GM19455 (cell line): ENCODE measurements at regions not wholly inside any gene's neighbourhood (a gene's known extent, or its start where the extent isn't known, plus 50 kb on each side); places are given as distances from the start of the nearest gene placed in this dataset.

Source experiments
- ATAC-seq: cut with Tn5 transposase; IDR thresholded peaks from one replicate; pipeline ENCODE4 v1.9.1; 2021; ENCODE audit not compliant: unreplicated experiment

DNA sequence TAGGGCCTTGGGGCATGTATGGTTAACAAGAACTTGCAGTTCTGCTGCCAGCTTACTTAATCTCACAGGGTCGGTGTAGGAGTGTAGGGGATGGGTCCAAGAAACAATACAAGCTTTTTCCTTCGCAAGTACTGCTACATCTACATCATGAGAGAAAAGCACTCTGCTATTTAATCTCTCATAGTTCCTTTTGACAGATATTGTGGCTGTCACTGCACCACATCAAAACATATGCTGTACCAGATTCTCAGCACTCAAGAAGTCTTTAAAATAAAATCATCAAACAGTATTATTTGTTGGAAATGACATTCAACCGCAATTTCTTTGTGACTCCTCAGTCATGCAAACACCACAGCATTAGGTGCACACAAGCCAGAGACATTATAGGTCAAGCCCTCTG is 215.5 kb upstream of the BMP4 start:
- no peak for ATAC-seq

DNA sequence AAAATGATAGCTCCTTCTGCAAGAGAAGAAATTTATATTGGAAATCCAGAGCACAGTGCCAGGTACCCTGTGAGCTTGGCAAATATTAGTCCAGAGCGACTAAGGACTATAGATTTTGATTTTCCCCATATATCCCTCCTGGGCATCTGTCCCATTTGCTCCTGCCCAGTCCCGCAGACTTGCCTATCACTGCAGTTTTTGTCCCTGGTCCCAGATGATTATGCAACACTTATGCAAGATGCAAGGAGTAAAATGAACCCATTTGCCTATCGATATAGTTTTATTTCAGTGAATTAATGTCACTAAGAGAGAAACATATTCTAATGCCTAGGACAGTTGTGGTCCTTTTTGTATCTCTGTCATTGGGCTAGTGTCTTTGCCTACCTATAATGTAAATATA is 215.9 kb upstream of the BMP4 start:
- no peak for ATAC-seq

- ATAC-seq: no peak
Measured at GRCh38 chr14:54173802-54174201, 217.2 kb upstream of the BMP4 start.

- ATAC-seq: no peak
Measured at GRCh38 chr14:54174457-54174856, 217.8 kb upstream of the BMP4 start.

- no peak for ATAC-seq
Measured at GRCh38 chr14:54175298-54175942, 218.8 kb upstream of the BMP4 start.

DNA sequence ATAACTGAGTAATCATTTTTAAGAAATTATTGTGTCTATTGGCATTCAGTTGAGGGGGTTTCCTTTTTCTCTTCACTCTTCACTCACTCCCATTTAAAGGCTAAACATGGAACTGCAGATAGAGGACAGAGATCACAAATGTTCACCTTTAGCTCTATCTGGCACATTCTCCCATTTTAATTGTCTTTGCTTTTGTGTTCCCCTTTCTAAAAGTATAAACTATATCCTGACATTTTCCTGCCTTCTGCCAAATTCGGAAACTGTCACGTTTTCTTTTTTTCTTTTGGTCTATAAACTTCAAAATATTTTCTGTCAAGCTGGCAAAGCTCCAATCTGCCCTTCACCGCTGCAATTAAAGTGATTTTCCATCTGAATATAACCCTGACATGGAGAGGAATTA is 219.8 kb upstream of the CDKN3 start:
- ATAC-seq: no peak

DNA sequence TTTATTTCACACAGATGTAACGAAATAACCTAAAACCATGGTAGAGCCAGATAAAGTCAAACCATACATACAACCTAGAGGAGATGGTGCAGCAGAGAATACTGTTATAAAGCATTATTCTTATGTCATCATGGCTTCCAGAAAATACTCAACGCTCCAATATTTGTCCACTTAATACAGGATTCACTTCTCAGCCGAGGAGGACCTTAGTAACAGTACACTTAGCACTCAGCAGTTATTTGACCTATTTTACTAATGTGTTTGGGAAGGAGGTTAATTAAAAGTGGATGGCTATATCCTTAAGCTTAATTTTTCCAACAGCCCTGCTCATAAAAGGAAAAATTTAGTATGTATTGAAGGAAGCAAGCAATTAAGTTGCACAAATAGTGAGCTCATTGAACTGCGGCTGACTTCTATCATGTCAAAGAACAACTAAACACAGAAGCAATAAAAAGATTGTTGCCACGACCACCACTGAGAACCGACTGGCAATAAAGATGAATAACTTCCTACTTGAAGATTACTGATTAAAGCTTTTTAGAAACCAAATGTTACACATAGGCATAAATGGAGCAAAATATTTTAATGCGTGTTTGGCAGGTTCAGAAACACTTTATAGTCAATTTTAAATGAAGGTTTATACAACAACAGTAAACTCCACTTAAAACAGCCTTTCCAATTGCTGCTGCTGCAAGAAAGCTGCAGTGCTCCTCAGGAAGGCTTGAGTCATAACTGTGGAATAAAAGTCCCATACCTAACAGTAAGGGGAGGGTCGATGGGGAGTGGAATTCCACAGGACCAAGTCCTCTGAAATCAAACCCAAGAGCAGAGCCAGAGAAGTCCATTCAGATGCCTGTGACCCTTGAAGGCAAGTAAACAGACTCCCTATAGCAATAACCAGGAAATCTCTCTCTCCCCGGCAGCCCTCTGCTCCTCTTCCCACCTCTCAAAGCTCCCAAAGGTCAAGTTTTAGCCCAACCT is 218.9 kb upstream of the CDKN3 start:
- no peak for ATAC-seq

DNA sequence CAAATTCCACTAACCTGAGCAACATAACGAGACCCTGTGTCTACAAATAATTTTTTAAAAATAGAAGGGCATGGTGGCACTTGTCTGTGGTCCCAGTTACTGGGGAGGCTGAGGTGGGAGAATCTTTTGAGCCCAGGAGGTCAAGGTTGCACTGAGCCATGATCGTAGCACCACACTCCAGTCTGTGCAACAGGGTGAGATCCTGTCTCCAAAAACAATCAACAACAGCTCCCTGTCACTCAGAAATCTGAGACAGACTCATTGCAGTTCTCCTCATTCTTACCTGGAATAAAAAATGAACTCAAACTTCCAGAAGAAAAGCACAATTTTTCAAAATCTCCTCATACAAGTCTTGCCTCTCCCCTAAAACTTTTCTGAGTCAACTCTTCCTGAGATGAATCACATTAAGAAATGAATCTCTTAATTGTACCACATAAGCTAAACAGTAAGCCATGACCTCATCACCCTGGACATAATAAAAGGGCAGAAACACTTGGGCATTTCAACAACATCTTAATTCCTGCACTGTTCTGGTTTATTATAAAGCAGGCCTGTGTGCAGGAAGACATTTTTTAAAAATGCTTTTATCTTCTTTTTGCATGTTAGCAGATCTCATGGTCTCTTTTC is 214.3 kb upstream of the CDKN3 start:
- ATAC-seq: no peak

- ATAC-seq: no peak
Measured at GRCh38 chr14:54186821-54187763, 209.7 kb upstream of the CDKN3 start.

DNA sequence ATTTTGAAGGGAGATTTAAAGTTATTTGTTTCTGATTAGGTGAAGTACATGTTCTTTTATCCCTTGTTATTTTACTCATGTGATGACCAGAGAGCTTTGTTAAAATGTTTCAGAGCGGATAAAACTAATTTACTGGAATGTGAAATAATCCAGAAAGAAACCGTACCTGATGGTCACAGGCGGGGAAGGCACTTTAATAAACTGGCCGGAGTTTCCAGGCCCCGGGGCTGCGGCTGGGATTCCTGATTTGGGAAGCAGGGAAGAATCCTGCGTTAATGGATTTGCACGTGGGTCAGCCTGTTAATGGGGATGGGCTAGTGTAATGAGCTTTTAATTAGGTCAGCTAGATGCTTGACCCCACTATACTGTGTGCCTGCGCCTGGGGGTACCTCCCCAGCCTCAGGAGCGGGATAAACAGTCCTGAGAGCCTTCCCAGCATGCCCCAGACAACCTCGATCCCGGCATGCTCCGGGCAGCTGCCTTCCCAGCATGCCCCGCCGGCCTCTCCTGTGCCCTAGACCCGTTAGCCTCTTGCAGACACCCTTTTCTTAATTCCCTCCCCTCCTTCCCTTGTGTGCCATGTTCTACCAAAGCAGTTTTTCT is 208.6 kb upstream of the CDKN3 start:
- ATAC-seq: no peak

GRCh38 chr14:54189333-54189732 is 207.5 kb upstream of the CDKN3 start:
- no peak for ATAC-seq

GRCh38 chr14:54189748-54190354 is 207.0 kb upstream of the CDKN3 start:
- no peak for ATAC-seq

DNA sequence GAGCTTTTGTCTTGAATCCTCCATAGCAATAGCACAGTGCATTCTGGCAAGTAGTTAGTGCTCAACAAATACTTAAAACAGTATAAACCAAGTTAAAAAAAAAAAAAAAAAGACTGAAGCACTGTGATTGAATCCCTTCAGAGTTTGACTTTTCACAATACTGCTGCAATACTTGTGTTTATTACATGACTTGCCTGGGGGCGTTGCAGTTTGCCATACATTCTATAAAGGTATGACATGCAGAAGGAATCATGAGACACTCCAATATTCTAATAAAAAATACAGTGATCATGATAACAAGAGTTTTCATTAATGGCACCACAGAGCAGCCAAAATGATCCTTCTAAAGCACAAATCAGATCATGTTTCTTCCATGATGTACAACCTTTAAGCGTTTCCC is 205.0 kb upstream of the CDKN3 start:
- no peak for ATAC-seq

GRCh38 chr14:54192610-54193009 is 204.2 kb upstream of the CDKN3 start:
- ATAC-seq: no peak

- no peak for ATAC-seq
Measured at GRCh38 chr14:54193871-54194270, 202.9 kb upstream of the CDKN3 start.

- no peak for ATAC-seq
Measured at GRCh38 chr14:54194501-54194900, 202.3 kb upstream of the CDKN3 start.

GRCh38 chr14:54197369-54197768 is 199.4 kb upstream of the CDKN3 start:
- no peak for ATAC-seq

GRCh38 chr14:54200726-54201125 is 196.1 kb upstream of the CDKN3 start:
- no peak for ATAC-seq

- no peak for ATAC-seq
Measured at GRCh38 chr14:54202288-54202687, 194.5 kb upstream of the CDKN3 start.

DNA sequence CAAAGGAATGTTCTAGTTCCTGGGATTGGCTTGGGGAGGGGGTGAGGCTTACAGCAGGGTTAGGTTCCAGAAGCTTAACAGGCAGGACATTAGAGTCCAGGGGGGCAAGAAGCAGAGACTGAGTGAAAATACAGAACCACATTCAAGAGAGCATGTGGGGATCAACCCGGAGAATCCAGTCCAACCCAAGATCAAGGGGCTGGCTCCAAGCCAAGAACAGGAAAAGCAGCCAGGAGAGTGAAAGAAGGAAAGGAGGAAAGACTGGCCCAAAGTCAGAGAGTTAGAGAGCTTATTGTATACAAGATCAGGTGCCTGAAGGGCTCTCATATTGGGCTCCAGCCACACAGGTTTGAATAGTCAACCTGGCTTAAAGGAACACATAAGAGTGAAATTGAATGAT is 190.3 kb upstream of the CDKN3 start:
- no peak for ATAC-seq
